ENCODE measurements at regions not wholly inside any gene's neighbourhood (a gene's known extent, or its start where the extent isn't known, plus 50 kb on each side); places are given as distances from the start of the nearest gene placed in this dataset.

- no peak for DNase-seq
Measured at GRCh38 chr3:13223574-13224237, 150.5 kb upstream of the IQSEC1 start.

GRCh38 chr3:13222891-13223573, 149.8 kb upstream of the IQSEC1 start:
- no peak for DNase-seq

- DNase-seq, result no peak
Measured at GRCh38 chr3:13222131-13222530, 148.9 kb upstream of the IQSEC1 start.

GRCh38 chr3:13221491-13222061, 148.3 kb upstream of the IQSEC1 start:
- DNase-seq, result no peak

- DNase-seq, result no peak
Measured at GRCh38 chr3:13220991-13221390, 147.8 kb upstream of the IQSEC1 start.

- DNase-seq, result no peak
Measured at GRCh38 chr3:13219902-13220296, 146.7 kb upstream of the IQSEC1 start.

- no peak for DNase-seq
Measured at GRCh38 chr3:13219077-13219901, 146.1 kb upstream of the IQSEC1 start.

GRCh38 chr3:13218541-13218908, 145.3 kb upstream of the IQSEC1 start:
- DNase-seq, result no peak

- DNase-seq, result no peak
Measured at GRCh38 chr3:13217736-13218540, 144.7 kb upstream of the IQSEC1 start.

- DNase-seq, result no peak
Measured at GRCh38 chr3:13217253-13217652, 144.0 kb upstream of the IQSEC1 start.

GRCh38 chr3:13215940-13216546, 142.8 kb upstream of the IQSEC1 start:
- DNase-seq, result no peak

- DNase-seq, result no peak
Measured at GRCh38 chr3:13214847-13215472, 141.7 kb upstream of the IQSEC1 start.

GRCh38 chr3:13213911-13214846, 140.9 kb upstream of the IQSEC1 start:
- no peak for DNase-seq

GRCh38 chr3:13213490-13213889, 140.3 kb upstream of the IQSEC1 start:
- no peak for DNase-seq

- DNase-seq, result no peak
Measured at GRCh38 chr3:13211605-13212210, 138.5 kb upstream of the IQSEC1 start.

- DNase-seq, result no peak
Measured at GRCh38 chr3:13210221-13210975, 137.2 kb upstream of the IQSEC1 start.

- no peak for DNase-seq
Measured at GRCh38 chr3:13209634-13209997, 136.4 kb upstream of the IQSEC1 start.

- no peak for DNase-seq
Measured at GRCh38 chr3:13208706-13209633, 135.7 kb upstream of the IQSEC1 start.

All from CD4-positive, alpha-beta T cell treated with Interleukin-10 for 1 hour (primary cell).